GM21723 (cell line): ENCODE measurements at regions not wholly inside any gene's neighbourhood (a gene's known extent, or its start where the extent isn't known, plus 50 kb on each side); places are given as distances from the start of the nearest gene placed in this dataset.
"Not testable (repeated sequence)": the region's sequence is repeated elsewhere in the genome, so short reads cannot be mapped to it uniquely, and the experiment has no call there.

Source experiments
- ATAC-seq: cut with Tn5 transposase; IDR thresholded peaks from one replicate; pipeline ENCODE4 v1.9.1; 2021; ENCODE audit warnings: mild to moderate bottlenecking, moderate library complexity; ENCODE audit not compliant: unreplicated experiment

DNA sequence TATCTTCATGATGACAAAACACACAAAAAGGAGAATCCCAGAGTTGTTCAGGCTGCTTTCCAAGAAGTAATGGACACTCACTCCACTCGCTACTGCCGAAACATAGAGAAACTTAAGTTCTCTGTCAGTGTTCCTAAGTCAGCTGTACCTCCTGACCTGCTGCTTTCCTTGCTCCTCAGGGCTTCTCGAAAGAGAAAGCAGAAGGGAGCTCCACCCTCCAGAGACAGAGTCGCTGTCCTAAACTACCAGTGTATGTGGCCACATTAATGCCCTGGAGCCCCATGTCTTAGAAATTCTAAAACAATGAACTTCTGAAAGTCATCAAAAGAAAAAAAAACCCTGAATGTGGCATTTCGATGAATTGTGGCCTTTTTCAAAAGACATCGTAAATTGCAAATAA lies 390.8 kb upstream of the MON1B start:
- ATAC-seq = no peak

DNA sequence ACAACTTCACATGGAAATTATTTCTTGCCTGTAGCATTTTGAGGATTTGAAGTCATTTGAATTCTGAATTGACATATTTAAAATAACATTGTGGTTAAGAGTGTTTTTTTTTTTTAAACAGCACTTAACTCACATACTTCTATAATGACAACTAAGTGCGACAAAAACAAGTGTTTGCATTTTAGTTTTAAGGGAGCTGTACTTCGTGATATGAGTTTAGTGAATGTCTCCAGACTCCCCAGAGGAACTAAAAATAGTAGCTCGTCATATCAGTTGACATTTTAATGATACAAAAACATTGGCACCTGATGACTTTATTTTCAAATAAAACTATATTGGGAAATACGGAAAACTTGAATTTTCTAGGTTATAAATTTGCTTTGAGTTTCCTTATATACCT lies 389.6 kb upstream of the MON1B start:
- ATAC-seq = no peak

DNA sequence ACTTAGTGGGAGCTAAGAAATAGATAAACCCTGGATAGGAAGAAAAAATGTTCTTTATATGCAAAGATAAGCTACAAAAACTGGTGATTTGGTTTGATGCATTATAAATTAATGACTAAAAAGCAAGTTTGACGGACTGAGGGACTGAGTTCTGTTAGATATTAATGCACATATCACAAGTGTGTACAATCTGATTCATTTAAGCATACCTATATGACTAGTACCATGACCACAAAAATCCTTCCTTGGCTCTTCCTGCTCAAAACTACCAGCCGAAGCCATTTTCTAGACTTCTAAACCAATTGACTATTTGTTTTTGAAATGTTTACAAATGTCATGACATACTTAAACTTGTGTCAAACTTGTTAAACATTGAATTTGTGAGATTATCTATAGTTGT lies 374.5 kb upstream of the MON1B start:
- no peak for ATAC-seq

DNA sequence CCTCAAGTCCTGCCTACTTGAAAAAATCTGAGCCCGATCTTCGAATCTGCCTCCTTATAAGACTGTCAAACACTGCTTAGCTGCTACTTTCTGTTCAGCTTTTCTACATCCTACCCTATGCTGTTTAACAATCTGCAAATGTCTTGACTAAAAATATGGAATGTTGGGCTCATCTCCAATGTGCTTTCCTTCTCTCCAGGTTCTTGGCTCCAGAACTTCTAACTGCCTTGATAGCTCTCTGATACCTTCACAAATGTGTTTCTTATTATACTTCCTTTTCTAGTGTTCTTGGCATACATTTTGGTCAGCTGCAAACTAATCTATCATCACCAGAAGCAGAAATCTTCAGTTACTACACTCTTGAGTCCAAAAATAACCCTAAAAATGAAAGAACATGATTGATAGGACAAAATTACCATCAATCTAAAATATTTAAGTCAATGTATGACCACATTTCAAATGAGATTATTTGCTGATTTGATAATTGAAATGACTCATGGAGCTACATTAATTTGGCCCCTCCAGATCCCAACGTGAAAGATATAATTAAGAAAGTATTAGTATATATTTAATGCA lies 372.3 kb upstream of the MON1B start:
- no peak for ATAC-seq

DNA sequence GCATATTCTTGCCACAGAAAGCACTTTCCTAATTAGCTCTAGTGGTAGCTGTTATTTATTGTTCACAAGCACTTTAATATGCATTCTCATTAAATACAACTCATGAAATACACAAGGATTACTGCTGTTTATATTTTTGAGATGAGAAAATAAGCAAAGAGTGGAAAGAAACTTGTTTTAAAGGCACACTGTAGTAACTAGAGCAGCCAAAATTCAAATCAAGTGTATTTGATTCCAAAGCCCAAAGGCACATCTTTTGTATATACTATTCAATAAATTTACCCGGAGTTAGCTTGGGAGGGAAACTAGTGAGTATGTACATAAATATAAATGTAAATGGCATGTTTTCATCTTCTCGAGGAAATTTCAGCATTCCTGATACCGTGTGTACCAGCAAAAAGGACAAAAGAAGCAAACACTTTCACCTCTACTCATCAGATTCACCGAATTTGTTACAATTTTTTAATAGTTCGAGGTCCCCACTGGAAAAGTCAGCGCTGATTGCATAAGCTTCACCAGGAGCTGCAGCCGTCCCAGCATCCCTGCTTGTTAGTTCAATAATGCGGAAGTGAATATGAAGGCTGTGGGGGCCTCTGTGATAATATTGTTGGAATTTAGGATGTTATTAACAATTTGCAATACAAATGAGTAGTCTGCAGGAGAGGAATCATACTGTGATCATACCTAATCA lies 371.6 kb upstream of the MON1B start:
- no peak for ATAC-seq

DNA sequence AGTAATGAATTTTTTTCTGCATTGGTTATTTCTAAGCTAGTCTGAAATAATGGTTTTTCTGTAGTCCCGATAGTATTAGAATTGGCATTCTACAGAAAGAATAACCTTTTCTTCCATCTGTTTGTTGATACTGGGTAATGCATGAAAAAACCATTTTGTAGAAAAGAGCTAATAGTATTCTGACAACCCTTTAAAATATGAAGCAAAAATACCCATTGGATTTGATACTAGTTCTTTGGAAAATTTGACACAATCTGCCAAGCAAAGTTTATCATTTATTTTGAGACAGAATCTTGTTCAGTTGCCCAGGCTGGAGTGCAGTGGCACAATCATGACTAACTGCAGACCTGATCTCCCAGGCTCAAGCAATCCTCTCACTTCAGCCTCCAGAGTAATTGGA lies 366.8 kb upstream of the MON1B start:
- no peak for ATAC-seq

DNA sequence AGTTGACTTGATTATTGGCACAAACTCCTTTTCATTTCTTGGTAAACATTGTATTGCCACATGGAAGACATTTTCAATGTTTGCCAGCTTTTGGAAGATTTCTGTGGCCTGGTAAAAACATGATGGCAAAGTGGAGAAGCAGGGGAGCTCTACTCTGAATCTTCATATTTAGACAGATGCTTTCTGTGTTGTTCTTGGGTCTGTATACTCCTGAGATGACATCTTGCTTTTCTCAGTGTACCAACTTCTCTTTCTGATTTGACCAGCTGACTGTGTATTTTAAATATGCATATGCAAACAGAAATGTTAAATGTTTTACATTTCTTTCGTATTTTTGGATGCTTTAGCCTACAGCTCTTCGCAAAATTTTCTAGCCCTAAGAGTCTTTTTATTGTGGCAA lies 366.2 kb upstream of the MON1B start:
- ATAC-seq = no peak

DNA sequence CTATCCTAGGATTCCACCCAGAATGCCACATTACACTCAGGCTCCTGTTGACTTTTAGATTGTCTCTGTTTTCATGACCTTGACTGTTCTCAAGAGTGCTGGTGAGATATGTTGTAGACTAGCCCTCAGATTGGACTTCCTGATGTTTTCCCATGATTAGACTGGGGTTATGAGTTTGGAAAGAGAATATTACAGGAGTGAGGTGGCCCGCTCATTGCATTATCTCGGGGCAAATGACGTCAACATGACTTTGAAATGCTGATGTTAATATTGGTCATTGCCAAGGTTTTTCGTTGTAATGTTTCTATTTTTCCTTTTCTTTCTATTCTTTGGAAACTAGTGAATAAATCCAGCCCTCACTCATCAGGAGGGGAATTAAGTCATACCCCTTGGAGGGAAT lies 355.7 kb upstream of the MON1B start:
- no peak for ATAC-seq

DNA sequence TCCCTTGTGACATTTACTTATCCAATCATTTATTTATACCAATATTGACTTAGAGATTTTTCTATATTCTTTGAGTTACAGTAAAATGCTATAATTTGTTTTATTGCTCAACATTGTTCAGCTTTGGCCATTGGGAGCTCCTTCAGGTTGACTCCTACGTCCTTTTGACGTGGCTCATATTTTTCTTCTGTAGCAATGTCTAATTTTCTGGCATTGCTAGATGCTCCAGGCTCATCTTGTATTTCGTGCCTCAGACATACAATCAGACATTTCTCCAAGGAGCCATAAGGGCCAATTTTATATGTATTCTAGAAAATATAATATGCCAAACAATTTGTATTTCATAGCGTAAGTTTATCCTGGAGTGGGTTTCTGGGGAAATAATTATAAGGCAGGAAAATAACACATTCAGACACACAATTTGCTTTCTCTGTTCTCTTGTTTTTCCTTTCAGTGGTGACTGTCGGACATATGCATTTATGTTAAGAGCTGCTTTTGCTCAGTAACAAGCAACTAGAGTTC lies 355.1 kb upstream of the MON1B start:
- no peak for ATAC-seq

DNA sequence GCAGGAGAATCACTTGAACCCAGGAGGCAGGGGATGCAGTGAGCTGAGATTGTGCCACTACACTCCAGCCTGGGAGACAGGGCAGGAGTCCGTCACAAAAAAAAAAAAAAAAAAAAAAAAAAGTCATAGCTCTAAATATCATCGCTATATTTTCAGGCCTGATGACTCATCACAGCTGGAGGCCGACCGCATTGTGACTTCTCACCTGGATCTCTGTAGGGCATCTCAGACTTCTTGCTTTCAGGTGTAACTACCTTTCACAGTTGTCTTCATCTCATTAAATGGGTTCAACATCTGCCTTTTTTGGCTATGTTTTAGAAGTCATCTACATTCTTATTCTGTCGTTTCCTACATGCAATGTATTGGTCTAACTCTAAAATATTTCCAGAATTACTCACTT lies 353.1 kb upstream of the MON1B start:
- no peak for ATAC-seq

DNA sequence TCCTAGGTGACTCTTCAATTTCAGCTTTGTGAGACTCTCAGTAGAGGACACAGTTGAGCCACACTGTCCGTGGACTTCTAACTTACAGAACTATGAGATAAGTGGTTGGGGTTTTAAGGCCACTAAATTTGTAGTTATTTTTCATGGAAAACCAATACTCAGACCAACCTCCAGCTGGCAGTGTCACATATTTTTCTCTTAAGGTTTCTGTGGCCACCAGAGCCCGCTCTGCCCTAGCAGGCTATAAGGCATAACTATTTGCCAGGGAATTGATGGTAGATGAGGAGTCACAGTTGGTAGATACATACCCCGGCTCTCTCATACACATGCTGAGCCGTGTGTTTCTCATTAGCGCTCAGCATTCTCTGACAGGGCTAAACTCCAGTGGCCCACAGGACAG lies 336.8 kb upstream of the MON1B start:
- ATAC-seq = no peak

DNA sequence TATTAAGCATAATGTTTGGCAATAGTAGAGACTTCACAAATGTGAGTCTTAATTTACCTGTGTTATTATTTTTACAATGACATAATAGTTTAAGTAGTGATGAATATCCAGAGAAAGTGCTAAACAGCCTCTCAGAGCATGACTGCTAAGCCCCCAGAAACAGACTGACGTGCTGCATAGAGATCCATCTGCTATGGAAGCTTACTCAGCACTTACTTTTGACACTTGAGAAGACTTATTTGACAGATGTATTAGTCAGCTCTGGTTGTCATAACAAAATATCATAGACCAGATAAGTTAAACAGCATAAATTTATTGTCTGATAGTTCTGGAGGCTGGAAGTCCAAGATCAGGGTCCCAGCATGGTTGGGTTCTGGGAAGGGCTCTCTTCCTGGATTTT lies 334.9 kb upstream of the MON1B start:
- no peak for ATAC-seq

DNA sequence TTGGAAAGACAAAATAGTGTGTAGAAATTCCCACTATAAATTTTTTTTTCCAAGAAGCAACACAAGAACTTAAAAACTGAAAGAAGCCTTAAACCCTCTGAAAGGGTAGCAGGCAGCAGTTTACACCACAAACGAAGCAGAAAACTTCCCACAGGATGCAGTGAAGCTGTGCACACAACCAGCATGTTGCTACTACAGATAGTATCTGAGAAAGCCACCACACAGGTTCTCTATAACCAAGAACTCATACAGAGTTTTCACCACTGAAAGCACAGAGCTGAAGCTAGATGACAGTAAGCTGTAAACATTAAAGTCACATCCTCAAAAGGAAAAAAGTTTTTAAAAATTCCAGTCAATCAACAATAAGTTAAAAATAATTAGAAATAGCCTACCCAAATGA lies 333.6 kb upstream of the MON1B start:
- no peak for ATAC-seq

DNA sequence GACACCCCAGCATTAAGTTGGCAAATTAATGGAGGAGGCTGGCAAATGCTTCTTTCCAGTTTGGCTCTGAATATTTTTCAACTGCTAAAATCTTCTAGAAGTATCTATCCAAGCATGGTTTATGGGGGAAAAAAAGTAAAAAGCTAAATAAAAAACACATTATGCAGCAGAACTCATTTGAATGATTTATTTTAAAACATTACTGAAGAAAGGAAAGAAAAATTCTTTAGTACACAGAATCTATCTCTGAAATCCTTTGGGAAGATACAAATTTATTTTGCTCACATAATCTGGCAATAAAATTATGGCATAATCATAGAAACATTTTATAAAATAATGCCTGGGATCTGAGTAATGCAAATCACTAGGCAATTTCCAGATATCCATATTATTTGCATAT lies 328.1 kb upstream of the MON1B start:
- ATAC-seq = no peak

DNA sequence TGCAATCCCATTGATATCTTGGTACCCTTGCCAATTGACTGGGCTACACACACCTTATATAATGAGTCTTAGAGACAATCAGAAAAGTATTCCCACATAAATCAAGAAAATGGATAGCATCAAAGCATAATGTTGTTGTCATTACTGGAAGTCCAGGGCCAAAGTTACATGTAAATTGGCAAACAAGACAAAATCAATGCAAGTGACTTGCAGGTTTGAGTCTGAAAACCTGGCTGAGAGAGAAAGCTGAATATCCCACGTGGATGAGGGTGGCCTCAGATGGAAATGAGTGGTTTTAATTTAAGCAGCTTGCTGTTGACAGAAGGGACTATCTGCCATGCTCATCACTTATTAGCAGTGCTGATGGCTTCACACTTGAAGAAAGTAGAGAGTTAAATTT lies 324.0 kb upstream of the MON1B start:
- ATAC-seq = no peak

DNA sequence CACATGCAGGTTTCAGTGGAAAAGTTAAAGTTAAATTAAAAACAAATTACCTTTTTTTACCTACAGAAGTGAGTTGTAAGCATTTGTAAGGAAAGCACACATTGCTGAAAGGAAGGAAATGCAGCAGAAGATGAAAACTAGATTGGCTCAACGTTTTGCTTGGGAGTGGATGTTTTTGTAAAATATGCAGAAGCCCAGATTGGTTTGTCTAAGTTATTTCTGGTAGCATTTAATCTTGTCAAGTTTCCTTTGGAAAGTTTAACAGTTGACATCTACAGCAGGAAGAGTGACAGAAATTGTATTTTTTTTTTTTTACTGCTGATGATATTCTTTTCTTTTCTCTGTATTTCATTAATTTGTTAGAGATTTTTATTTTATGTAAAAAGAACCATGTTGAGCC lies 315.1 kb upstream of the MON1B start:
- no peak for ATAC-seq

DNA sequence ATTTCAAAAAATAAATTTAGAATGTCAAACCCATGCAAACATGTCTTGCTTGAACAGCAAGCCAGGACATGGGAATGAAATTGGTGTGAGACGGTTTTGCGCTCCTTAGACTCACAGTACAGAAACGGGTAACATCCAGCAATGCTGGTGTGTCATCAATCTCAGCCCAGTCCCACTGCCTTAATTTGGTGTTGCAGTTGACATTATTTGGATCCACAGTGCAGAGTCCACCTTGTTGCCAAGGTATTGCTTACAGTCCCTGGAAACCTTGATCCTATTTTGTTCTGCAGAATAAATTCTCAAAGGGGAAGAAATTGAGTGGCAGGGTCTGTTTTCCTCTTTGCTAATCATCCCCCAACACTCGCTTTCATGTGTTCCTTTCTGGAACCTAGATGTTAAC lies 311.6 kb upstream of the MON1B start:
- no peak for ATAC-seq

DNA sequence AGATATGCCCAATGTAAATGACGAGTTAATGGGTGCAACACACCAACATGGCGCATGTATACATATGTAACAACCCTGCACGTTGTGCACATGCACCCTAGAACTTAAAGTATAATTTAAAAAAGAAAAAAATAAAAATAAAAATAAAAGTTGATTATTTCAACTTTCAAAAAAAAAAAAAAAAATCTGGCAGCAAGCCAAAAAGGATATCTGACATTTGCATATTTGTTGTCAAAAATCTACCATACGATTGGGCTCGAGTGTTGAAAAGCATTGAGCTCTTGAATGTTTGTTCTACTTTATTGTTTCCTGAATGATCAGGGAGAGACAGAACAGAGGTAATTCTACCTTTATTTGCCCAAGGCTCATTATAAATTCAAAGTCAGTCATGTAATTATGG lies 310.5 kb upstream of the MON1B start:
- not testable (repeated sequence) for ATAC-seq

DNA sequence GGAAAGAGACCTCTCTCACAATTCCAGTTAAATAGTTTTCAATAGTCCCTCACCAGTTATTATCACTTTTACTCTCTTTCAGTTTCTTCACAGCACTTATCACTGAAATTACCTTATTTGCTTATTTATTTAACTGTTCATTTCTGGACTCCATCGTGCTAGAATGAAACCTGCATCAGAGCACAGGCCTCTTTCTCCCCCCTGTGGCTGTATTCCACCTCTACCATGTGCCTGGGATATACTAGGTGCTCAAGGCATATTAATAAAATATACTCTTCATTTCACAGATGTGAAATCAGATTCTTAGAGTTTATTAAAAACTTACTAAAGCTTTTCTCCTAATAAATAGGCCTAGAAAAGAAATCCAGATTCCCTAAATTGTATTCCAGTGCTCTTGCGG lies 308.9 kb upstream of the MON1B start:
- no peak for ATAC-seq

DNA sequence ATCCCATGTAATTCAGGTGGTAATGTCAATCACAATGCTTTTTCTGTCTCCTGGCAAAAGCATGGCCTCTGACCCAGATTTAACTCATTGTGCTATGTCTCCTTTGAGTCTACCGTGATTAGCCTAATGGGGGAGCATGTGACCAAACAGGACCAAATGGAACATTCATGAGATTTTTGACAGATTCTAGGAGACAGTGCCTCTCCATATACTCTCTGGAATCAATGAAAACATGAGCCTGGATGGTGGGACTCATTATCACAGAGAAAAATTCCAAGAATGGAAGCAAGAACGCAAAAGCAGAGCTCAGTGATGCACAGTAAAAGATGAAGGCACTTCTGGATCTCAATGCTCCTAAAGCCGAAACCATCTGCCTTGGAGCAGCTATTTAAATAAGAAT lies 307.9 kb upstream of the MON1B start:
- no peak for ATAC-seq

DNA sequence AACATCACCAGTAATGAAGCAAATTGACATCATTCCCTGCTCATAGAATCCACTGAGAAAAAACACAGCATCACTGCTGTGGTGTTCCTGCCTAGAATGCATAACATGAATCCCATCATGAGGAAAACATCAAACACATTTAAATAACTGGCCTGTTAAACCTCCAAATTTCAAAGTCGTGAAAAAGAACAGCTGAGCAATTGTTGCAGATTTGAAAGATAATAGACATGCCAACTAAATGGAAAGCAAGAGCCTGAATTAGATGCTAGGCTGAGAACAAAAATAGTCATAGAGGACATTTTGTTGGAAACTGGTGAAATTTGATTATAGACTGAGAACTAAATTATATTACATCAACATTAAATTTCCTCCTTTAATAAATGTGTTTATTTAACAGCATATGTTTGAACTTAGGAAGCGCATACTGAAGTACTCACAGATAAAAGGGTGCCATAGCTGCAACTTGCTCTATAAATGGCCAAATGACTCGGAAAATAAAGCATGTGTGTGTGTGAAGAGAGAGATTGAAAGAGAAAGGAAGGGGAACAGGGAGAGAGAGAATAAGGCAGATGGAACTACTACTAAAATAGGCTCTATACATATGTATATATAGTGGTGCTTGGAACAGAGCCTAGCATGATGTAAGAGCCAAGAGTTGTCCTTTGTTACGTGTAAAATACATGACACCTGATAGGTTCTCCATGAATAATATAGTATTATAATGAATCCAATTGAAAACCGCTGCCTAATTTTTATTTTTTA lies 305.0 kb upstream of the MON1B start:
- ATAC-seq = no peak

DNA sequence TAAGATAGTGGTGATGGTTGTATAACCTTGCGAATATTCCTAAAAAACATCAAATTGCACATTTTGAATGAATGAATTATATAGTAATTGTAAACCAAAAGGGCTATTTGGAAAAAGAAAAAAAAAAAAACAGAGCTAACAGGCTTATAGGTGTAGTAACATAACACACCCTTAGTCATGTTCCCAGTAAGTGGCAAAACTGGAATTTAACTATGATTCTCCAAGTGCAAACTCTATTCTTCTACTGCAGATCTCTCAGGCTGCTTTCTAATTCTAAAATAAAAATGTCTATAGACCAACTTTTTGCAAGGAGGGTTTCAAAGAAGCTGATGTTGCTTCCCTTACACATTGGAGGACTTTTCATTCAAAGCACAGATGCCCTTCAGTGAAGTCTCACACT lies 293.2 kb upstream of the MON1B start:
- ATAC-seq = no peak
